PC-3 (cell line): ENCODE measurements at regions not wholly inside any gene's neighbourhood (a gene's known extent, or its start where the extent isn't known, plus 50 kb on each side); places are given as distances from the start of the nearest gene placed in this dataset.

Experiments
- CTCF ChIP-seq: fragments of 300-600 bp; sonication (generic); conservative IDR thresholded peaks from 2 replicates; pipeline ENCODE4 v1.5.1; 2017; ENCODE audit warnings: antibody characterized with exemption, low read depth, mild to moderate bottlenecking, low read length
- EZH2phosphoT487 ChIP-seq: fragments of 300-600 bp; sonication (generic); IDR thresholded peaks from 2 replicates; pipeline ENCODE4 v1.6.1; 2018; ENCODE audit warnings: mild to moderate bottlenecking, antibody characterized with exemption, low read length, borderline replicate concordance

- TF ChIP-seq CTCF (no peak), EZH2phosphoT487 (no peak)
These were observed 177.1 kb upstream of the NUDT10 start for GRCh38 chrX:51155566-51155965.
